GM10266 (cell line): ENCODE measurements at regions not wholly inside any gene's neighbourhood (a gene's known extent, or its start where the extent isn't known, plus 50 kb on each side); places are given as distances from the start of the nearest gene placed in this dataset.

ENCODE experiments used
- DNase-seq: peaks from one replicate; pipeline ENCODE4 v3.0.0; 2012; ENCODE audit errors: extremely low spot score
- TF ChIP-seq, protein P1 (sequence below): IDR thresholded peaks from 2 replicates; pipeline ENCODE4 v1.5.1; 2012; ENCODE audit warnings: mild to moderate bottlenecking, low read depth; ENCODE audit not compliant: control insufficient read depth, insufficient read depth; ENCODE audit errors: missing control alignments

DNA sequence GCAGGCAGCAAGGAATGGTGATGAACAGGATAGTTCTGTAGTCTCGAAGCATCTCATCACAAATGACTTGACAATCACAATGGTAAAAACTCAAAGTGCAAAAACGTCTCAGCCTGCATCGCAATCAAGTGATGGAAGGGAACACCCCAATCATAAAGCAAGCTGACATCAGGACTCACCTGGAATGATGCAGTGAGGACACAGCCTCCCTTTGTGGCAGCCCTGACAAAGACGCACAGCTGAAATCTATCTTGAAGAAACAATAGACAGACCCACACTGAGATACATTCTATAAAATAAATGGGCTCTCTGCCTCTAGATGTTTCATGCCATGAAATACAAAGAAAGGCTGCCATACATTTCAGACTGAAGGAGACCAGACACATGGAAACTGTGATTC is 748.0 kb upstream of the IGFBP3 start:
- TF ChIP-seq, protein P1, sequence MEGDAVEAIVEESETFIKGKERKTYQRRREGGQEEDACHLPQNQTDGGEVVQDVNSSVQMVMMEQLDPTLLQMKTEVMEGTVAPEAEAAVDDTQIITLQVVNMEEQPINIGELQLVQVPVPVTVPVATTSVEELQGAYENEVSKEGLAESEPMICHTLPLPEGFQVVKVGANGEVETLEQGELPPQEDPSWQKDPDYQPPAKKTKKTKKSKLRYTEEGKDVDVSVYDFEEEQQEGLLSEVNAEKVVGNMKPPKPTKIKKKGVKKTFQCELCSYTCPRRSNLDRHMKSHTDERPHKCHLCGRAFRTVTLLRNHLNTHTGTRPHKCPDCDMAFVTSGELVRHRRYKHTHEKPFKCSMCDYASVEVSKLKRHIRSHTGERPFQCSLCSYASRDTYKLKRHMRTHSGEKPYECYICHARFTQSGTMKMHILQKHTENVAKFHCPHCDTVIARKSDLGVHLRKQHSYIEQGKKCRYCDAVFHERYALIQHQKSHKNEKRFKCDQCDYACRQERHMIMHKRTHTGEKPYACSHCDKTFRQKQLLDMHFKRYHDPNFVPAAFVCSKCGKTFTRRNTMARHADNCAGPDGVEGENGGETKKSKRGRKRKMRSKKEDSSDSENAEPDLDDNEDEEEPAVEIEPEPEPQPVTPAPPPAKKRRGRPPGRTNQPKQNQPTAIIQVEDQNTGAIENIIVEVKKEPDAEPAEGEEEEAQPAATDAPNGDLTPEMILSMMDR, result no peak
- no peak for DNase-seq

- TF ChIP-seq, protein P1, result no peak
- DNase-seq, result no peak
Measured at GRCh38 chr7:46664453-46664852, 743.4 kb upstream of the IGFBP3 start.

- TF ChIP-seq, protein P1, result no peak
- DNase-seq, result no peak
Measured at GRCh38 chr7:46663025-46663424, 742.0 kb upstream of the IGFBP3 start.

GRCh38 chr7:46661431-46661830 is 740.4 kb upstream of the IGFBP3 start:
- TF ChIP-seq, protein P1, result no peak
- no peak for DNase-seq

- DNase-seq, result no peak
- TF ChIP-seq, protein P1, result no peak
Measured at GRCh38 chr7:46660402-46660980, 739.4 kb upstream of the IGFBP3 start.

- DNase-seq, result no peak
- TF ChIP-seq, protein P1, result no peak
Measured at GRCh38 chr7:46658281-46658680, 737.2 kb upstream of the IGFBP3 start.

DNA sequence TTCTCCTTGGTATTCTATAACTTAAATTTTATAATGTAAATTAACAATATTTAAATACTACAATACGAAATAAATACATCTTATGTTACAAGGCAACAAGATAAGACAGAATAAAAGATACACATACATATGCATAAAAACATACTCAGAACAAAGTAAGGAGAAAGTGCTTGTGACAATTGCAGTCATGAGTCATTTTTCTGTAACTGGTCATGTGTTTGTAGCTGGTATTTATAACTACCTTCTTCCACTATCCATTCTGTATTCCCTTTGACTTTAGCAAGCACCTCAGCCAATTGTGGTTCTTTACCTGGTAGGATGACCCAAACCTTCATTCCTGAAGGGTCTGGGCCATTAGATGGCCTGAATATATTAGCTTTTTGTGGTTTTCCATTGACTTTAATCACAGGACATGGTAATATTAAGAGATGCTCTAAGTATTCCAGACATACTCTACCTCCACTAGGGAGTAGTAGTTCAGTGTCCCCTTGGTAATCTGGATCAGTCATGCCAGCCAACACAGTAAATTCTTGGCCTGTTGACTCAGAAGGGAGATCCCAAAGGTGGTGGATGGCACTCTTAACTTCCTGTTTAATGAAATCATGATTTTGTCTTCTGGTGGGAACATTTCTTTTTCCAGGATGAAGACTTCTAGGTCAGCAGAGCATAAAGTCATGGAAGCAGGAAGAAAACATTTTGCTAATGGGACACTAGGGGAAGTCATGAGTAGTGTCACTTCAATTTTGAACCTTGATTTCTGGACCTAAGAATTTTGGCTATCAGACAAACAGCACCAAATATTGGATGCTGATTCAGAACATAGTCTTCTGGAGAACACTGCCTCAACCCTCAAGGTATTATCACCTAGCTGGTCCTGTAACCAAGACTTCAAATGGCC is 733.7 kb upstream of the IGFBP3 start:
- no peak for DNase-seq
- TF ChIP-seq, protein P1, result no peak
